ENCODE measurements at regions not wholly inside any gene's neighbourhood (a gene's known extent, or its start where the extent isn't known, plus 50 kb on each side); places are given as distances from the start of the nearest gene placed in this dataset.

GRCh38 chr2:129464036-129464435 lies 515.4 kb upstream of the RAB6C start:
- in situ Hi-C loops (cut with HindIII; ENCODE audit: low pct_unique_long_range_greater_than_20kb, low sequenced_read_pairs) = no loop called here
- DNase-seq (ENCODE audit: low read depth) = no peak

GRCh38 chr2:129464631-129465030 lies 514.8 kb upstream of the RAB6C start:
- no peak for DNase-seq (ENCODE audit: low read depth)
- in situ Hi-C loops (cut with HindIII; ENCODE audit: low pct_unique_long_range_greater_than_20kb, low sequenced_read_pairs) = no loop called here

GRCh38 chr2:129465045-129465444 lies 514.4 kb upstream of the RAB6C start:
- in situ Hi-C loops (cut with HindIII; ENCODE audit: low pct_unique_long_range_greater_than_20kb, low sequenced_read_pairs) = no loop called here

GRCh38 chr2:129466389-129466788 lies 513.1 kb upstream of the RAB6C start:
- in situ Hi-C loops (cut with HindIII; ENCODE audit: low pct_unique_long_range_greater_than_20kb, low sequenced_read_pairs) = no loop called here
- DNase-seq (ENCODE audit: low read depth) = no peak

More at GRCh38 chr2:129465045-129465444, 514.4 kb upstream of the RAB6C start:
- DNase-seq (ENCODE audit: low read depth) = no peak

GRCh38 chr2:129467012-129467779 lies 512.3 kb upstream of the RAB6C start:
- in situ Hi-C loops (cut with HindIII; ENCODE audit: low pct_unique_long_range_greater_than_20kb, low sequenced_read_pairs) = no loop called here
- no peak for DNase-seq (ENCODE audit: low read depth)

GRCh38 chr2:129467941-129468340 lies 511.5 kb upstream of the RAB6C start:
- in situ Hi-C loops (cut with HindIII; ENCODE audit: low pct_unique_long_range_greater_than_20kb, low sequenced_read_pairs) = no loop called here
- no peak for DNase-seq (ENCODE audit: low read depth)

GRCh38 chr2:129468879-129469278 lies 510.6 kb upstream of the RAB6C start:
- in situ Hi-C loops (cut with HindIII; ENCODE audit: low pct_unique_long_range_greater_than_20kb, low sequenced_read_pairs) = no loop called here

GRCh38 chr2:129469389-129469788 lies 510.1 kb upstream of the RAB6C start:
- no peak for DNase-seq (ENCODE audit: low read depth)
- in situ Hi-C loops (cut with HindIII; ENCODE audit: low pct_unique_long_range_greater_than_20kb, low sequenced_read_pairs) = no loop called here

More at GRCh38 chr2:129468879-129469278, 510.6 kb upstream of the RAB6C start:
- no peak for DNase-seq (ENCODE audit: low read depth)

GRCh38 chr2:129469871-129470270 lies 509.6 kb upstream of the RAB6C start:
- no peak for DNase-seq (ENCODE audit: low read depth)
- in situ Hi-C loops (cut with HindIII; ENCODE audit: low pct_unique_long_range_greater_than_20kb, low sequenced_read_pairs) = no loop called here

- in situ Hi-C loops (cut with HindIII; ENCODE audit: low pct_unique_long_range_greater_than_20kb, low sequenced_read_pairs) = no loop called here
- no peak for DNase-seq (ENCODE audit: low read depth)
Observed at GRCh38 chr2:129478902-129479517, 500.5 kb upstream of the RAB6C start.

GRCh38 chr2:129479892-129480291 lies 499.6 kb upstream of the RAB6C start:
- in situ Hi-C loops (cut with HindIII; ENCODE audit: low pct_unique_long_range_greater_than_20kb, low sequenced_read_pairs) = no loop called here

GRCh38 chr2:129480790-129481189 lies 498.7 kb upstream of the RAB6C start:
- in situ Hi-C loops (cut with HindIII; ENCODE audit: low pct_unique_long_range_greater_than_20kb, low sequenced_read_pairs) = no loop called here
- no peak for DNase-seq (ENCODE audit: low read depth)

More at GRCh38 chr2:129479892-129480291, 499.6 kb upstream of the RAB6C start:
- DNase-seq (ENCODE audit: low read depth) = no peak

- in situ Hi-C loops (cut with HindIII; ENCODE audit: low pct_unique_long_range_greater_than_20kb, low sequenced_read_pairs) = no loop called here
- no peak for DNase-seq (ENCODE audit: low read depth)
Observed at GRCh38 chr2:129481306-129482219, 497.9 kb upstream of the RAB6C start.

GRCh38 chr2:129482626-129483025 lies 496.8 kb upstream of the RAB6C start:
- in situ Hi-C loops (cut with HindIII; ENCODE audit: low pct_unique_long_range_greater_than_20kb, low sequenced_read_pairs) = no loop called here
- no peak for DNase-seq (ENCODE audit: low read depth)

- DNase-seq (ENCODE audit: low read depth) = no peak
- in situ Hi-C loops (cut with HindIII; ENCODE audit: low pct_unique_long_range_greater_than_20kb, low sequenced_read_pairs) = no loop called here
Observed at GRCh38 chr2:129483366-129483765, 496.1 kb upstream of the RAB6C start.

GRCh38 chr2:129484999-129485897 lies 494.2 kb upstream of the RAB6C start:
- no peak for DNase-seq (ENCODE audit: low read depth)
- in situ Hi-C loops (cut with HindIII; ENCODE audit: low pct_unique_long_range_greater_than_20kb, low sequenced_read_pairs) = no loop called here

- no peak for DNase-seq (ENCODE audit: low read depth)
- in situ Hi-C loops (cut with HindIII; ENCODE audit: low pct_unique_long_range_greater_than_20kb, low sequenced_read_pairs) = no loop called here
Observed at GRCh38 chr2:129488376-129488775, 491.1 kb upstream of the RAB6C start.

GRCh38 chr2:129490641-129491040 lies 488.8 kb upstream of the RAB6C start:
- peak; percentile 47 for DNase-seq (ENCODE audit: low read depth)
- in situ Hi-C loops (cut with HindIII; ENCODE audit: low pct_unique_long_range_greater_than_20kb, low sequenced_read_pairs) = no loop called here

All from Caki2 (cell line).